T-cell (primary cell): ENCODE measurements at regions not wholly inside any gene's neighbourhood (a gene's known extent, or its start where the extent isn't known, plus 50 kb on each side); places are given as distances from the start of the nearest gene placed in this dataset.

Experiments used
- ATAC-seq, 4 experiments: fragments of 200-7000 bp in 3 of 4; fragments of 150-1000 bp in 1 of 4; cut with Tn5 transposase; replicated peaks in 1 of 4; 1 replicate in 3 of 4; 2 replicates in 1 of 4; pipeline ENCODE4 v1.10.0; 2021; ENCODE audit warnings: moderate library complexity in 3 of 4, mild to moderate bottlenecking in 2 of 4, moderate number of reproducible peaks in 1 of 4
- CTCF ChIA-PET, 2 donors: fragments of 300-600 bp; sonication (Branson Sonifier 250); formaldehyde crosslinking; loops; one replicate each; lab custom pipeline; 2022; ENCODE audit warnings: antibody characterized with exemption in 2 of 2; lab: Charles Lee
- POLR2A ChIA-PET, 2 donors: fragments of 300-600 bp; sonication (Branson Sonifier 250); formaldehyde crosslinking; loops; one replicate each; lab custom pipeline; 2022; ENCODE audit warnings: antibody characterized with exemption in 2 of 2; lab: Charles Lee
- DNase-seq, 35 experiments: peaks; one replicate each; pipeline versions ENCODE4 v3.0.0 to v3.0.0-alpha.2; 2013 to 2023
- H3K27ac ChIP-seq: one replicate; pipeline ENCODE4 v1.5.1; 2013; ENCODE audit warnings: low read length
- H3K27me3 ChIP-seq, 2 experiments: replicated peaks in 1 of 2; 1 replicate in 1 of 2; 2 replicates in 1 of 2; pipeline versions ENCODE4 v1.6.1 to v1.7.0; 2013; ENCODE audit warnings: low read length in 1 of 2, mixed read lengths in 1 of 2; ENCODE audit not compliant: control insufficient read depth in 2 of 2, insufficient read depth in 2 of 2; ENCODE audit errors: extremely low read depth in 1 of 2
- H3K36me3 ChIP-seq, 2 donors: 1 replicate in 1 of 2; 2 replicates in 1 of 2; pipeline versions ENCODE4 v1.6.1 to v1.7.0; 2013; ENCODE audit warnings: low read length in 1 of 2; ENCODE audit not compliant: control insufficient read depth in 2 of 2, insufficient read depth in 1 of 2; ENCODE audit errors: extremely low read depth in 1 of 2
- H3K4me1 ChIP-seq, 2 experiments: 1 replicate in 1 of 2; 2 replicates in 1 of 2; pipeline versions ENCODE4 v1.6.1 to v1.7.0; 2013; ENCODE audit warnings: low read length in 2 of 2, mixed read lengths in 1 of 2; ENCODE audit not compliant: insufficient read depth in 2 of 2, control insufficient read depth in 1 of 2; ENCODE audit errors: extremely low read depth in 1 of 2
- H3K4me3 ChIP-seq, 2 donors: 1 replicate in 1 of 2; 2 replicates in 1 of 2; pipeline versions ENCODE4 v1.5.1 to v1.7.0; 2013; ENCODE audit warnings: mild to moderate bottlenecking in 2 of 2, low read length in 1 of 2, moderate library complexity in 1 of 2; ENCODE audit not compliant: control insufficient read depth in 1 of 2; ENCODE audit errors: extremely low read depth in 1 of 2
- H3K9me3 ChIP-seq: 2 replicates; pipeline ENCODE4 v1.7.0; 2013
- H3K27ac Mint-ChIP-seq, 2 donors: one replicate each; pipeline ENCODE4 v1.8.0; 2020 to 2021; ENCODE audit warnings: mild to moderate bottlenecking in 2 of 2, mixed read lengths in 2 of 2
- H3K27me3 Mint-ChIP-seq, 2 donors: one replicate each; pipeline ENCODE4 v1.8.0; 2021 to 2022; ENCODE audit warnings: mixed read lengths in 2 of 2
- H3K36me3 Mint-ChIP-seq: one replicate; pipeline ENCODE4 v1.8.0; 2021; ENCODE audit warnings: mixed read lengths
- H3K4me1 Mint-ChIP-seq, 3 donors: one replicate each; pipeline ENCODE4 v1.8.0; 2020 to 2022; ENCODE audit warnings: mixed read lengths in 3 of 3, mild to moderate bottlenecking in 1 of 3
- H3K4me3 Mint-ChIP-seq, 3 donors: one replicate each; pipeline ENCODE4 v1.8.0; 2020 to 2022; ENCODE audit warnings: mild to moderate bottlenecking in 3 of 3, mixed read lengths in 3 of 3, moderate library complexity in 3 of 3
- H3K9me3 Mint-ChIP-seq, 3 donors: one replicate each; pipeline ENCODE4 v1.8.0; 2020 to 2022; ENCODE audit warnings: mixed read lengths in 3 of 3
- WGBS: methylation state at CpG from one replicate; pipeline ENCODE4 v1.1.5; 2013; ENCODE audit warnings: missing lambda C conversion rate; ENCODE audit not compliant: insufficient coverage; 5-methylcytosine and 5-hydroxymethylcytosine counted together

DNA sequence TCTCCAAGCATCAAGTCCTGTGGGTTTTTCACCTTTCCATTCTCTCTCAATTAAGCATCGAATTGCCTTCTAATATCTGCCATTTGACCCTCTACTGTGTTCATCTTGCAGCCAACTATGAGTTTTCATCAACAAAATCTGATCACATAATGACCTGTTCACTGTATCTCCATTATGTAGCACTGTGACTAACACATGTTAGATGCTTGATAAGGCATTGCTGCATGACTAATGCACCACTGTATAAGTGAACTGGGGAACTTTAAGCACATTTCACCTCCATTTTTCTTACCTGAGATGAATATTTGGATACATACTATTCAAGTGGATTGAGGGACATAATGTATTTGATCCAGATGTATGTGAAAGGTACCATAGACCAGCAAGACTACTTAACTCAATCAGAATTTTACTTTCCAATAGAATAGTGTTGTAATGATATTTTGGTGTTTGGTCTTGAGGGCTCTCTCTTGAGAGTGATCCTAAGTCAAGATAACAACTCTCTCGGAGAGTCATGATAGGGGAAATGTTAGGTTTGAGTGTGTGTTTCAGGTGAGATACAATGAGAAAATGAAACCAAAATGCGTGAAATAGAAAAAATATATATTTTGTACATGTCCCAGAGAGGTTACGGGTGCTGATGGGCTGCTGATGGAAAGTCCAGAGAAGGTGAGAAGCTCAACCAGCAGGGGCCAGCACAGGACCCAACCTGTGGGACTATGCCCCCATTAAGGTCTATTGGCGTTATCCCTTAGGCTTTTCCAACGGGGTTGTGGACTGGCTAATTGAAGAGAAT is 60.2 kb upstream of the HS3ST1 start:
- no peaks in the 10 kb centered on the region for H3K9me3 Mint-ChIP-seq
- DNase-seq = no peak

DNA sequence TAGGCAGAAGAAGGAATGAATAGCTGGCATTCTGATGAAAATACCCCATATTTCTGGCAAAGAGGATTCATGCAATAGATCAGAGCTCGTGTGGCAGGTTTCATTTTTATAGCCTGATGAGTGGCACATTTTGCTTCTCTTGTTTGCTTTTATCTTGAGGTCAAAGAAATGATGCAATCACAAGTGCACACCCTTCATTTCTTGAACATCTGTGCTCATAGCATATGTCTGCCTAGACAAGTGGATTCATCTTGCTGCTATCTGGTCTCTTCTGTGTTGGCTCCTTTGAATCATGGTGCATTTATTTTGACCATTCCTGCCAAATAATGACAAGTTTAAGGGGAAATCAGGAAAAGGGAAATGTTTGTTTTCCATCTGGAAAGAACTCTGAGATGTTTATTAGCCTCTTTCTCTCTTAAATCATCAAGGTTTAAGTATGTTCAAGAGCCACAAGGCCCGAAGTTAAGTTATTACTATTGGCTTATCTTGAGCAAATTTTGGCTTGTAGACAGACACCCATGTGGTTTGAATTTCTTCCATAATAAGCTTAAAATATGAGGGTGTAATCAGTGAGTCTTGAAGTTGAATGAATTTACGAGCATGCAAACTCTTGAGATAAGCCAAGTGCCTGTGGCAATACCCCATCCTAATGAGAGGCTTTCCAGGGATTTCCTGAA is 59.3 kb upstream of the HS3ST1 start:
- WGBS = no CpG with 5 or more reads among the region's 3 CpGs
- Histone ChIP-seq H3K27ac (no peak overlapping the region), H3K9me3 (no peaks in the 10 kb centered on the region), H3K27me3 (no peaks in the 10 kb centered on the region), H3K36me3 (no peaks in the 10 kb centered on the region), H3K4me1 (peaks cover 0 to 10% of the 10 kb centered on the region in 2 experiments), H3K4me3 (no peak overlapping the region)
- no peaks in the 10 kb centered on the region for H3K9me3 Mint-ChIP-seq
- no peaks in the 10 kb centered on the region for H3K36me3 Mint-ChIP-seq
- no peaks in the 10 kb centered on the region for H3K27me3 Mint-ChIP-seq
- CTCF ChIA-PET = interaction anchor here in 1 of 2 donors (0.6 kb wide), 1 partner anchor 64 kb away, joined by 3 read pairs; no protein-coding TSS in a partner anchor
- ATAC-seq (no peak), DNase-seq (no peak)
- H3K4me3 Mint-ChIP-seq = peak overlapping the region in 1 of 3 donors; percentile 35
- peak overlapping the region; percentile 56 to 59 for H3K27ac Mint-ChIP-seq
- peaks cover 21 to 36% (median 22%) of the 10 kb centered on the region in 3 donors for H3K4me1 Mint-ChIP-seq
- POLR2A ChIA-PET = interaction anchor here in 1 of 2 donors (0.5 kb wide), 1 partner anchor 806 kb away, joined by 3 read pairs; no protein-coding TSS in a partner anchor

More for the DNA sequence above, 60.2 kb upstream of the HS3ST1 start:
- H3K4me3 ChIP-seq = no peak overlapping the region
- peak overlapping the region in 1 of 3 donors; percentile 19 for H3K4me3 Mint-ChIP-seq
- H3K36me3 ChIP-seq = no peaks in the 10 kb centered on the region
- H3K27ac Mint-ChIP-seq = no peak overlapping the region
- H3K9me3 ChIP-seq = no peaks in the 10 kb centered on the region
- H3K27ac ChIP-seq = no peak overlapping the region
- CTCF ChIA-PET = no interaction called here
- H3K36me3 Mint-ChIP-seq = no peaks in the 10 kb centered on the region
- 78% methylated on average over 4 of the region's 6 CpGs for WGBS
- peaks cover 21 to 36% (median 22%) of the 10 kb centered on the region in 3 donors for H3K4me1 Mint-ChIP-seq
- no peaks in the 10 kb centered on the region for H3K27me3 ChIP-seq
- POLR2A ChIA-PET = interaction anchor here in 1 of 2 donors (0.5 kb wide), 1 partner anchor 806 kb away, joined by 3 read pairs; no protein-coding TSS in a partner anchor
- no peaks in the 10 kb centered on the region for H3K27me3 Mint-ChIP-seq
- no peak for ATAC-seq
- H3K4me1 ChIP-seq = peaks cover 0 to 10% of the 10 kb centered on the region in 2 experiments

DNA sequence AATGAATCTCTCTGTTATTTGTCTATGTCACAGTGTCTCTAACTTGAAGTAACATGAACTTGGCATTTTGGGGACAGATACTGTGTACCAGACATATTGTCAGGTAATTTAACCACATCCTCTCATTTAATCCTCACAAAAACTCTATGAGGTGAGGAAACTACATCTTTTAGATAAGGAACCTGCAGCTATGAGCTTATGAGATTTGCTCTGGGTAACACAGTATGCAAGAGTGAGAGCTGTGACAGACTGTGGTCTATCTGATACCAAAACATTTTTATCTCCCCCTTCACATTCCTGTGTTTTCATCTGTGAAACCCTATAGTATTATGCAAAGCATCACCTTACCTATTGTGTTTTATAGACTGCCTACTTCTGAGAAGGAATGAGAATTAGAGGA is 58.4 kb upstream of the HS3ST1 start:
- H3K27me3 Mint-ChIP-seq = no peaks in the 10 kb centered on the region
- ATAC-seq = peak; percentile 65 to 97 (median 70)
- H3K27ac Mint-ChIP-seq = peak overlapping the region; percentile 25 to 59
- Histone ChIP-seq H3K9me3 (no peaks in the 10 kb centered on the region), H3K27ac (no peak overlapping the region), H3K4me3 (no peak overlapping the region), H3K36me3 (no peaks in the 10 kb centered on the region), H3K4me1 (peaks cover 0 to 11% of the 10 kb centered on the region in 2 experiments), H3K27me3 (no peaks in the 10 kb centered on the region)
- no peak for DNase-seq
- no peaks in the 10 kb centered on the region for H3K36me3 Mint-ChIP-seq
- H3K9me3 Mint-ChIP-seq = no peaks in the 10 kb centered on the region
- CTCF ChIA-PET = interaction anchor here in 1 of 2 donors (0.6 kb wide), 1 partner anchor 64 kb away, joined by 3 read pairs; no protein-coding TSS in a partner anchor
- peaks cover 21 to 36% (median 22%) of the 10 kb centered on the region in 3 donors for H3K4me1 Mint-ChIP-seq
- POLR2A ChIA-PET = interaction anchor here in 1 of 2 donors (0.6 kb wide), 1 partner anchor 211 kb away, joined by 7 read pairs; no protein-coding TSS in a partner anchor
- H3K4me3 Mint-ChIP-seq = peak overlapping the region in 1 of 3 donors; percentile 35

DNA sequence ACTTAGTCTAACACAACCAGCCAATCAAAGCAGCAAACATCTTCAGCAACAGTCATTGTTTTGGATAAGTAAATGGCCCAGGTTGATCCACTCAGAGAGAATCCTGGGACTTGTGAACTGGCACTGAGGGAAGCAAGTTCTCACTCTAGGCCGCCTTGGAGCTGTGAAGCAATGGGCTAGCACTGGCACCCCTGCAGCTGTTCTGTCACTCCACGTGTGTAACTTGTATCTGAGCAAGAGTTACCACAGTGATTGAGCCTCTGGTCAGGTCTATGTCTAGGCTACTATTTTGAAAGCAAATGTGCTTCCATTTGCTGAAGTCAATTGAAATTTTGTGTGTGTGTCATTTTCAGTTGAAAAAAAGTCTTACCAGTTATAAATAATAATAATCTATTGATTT is 57.2 kb upstream of the HS3ST1 start:
- CTCF ChIA-PET = no interaction called here
- H3K36me3 Mint-ChIP-seq = no peaks in the 10 kb centered on the region
- H3K27me3 ChIP-seq = no peaks in the 10 kb centered on the region
- H3K27me3 Mint-ChIP-seq = no peaks in the 10 kb centered on the region
- DNase-seq (no peak), ATAC-seq (no peak)
- no peak overlapping the region for H3K27ac Mint-ChIP-seq
- no peak overlapping the region for H3K4me3 Mint-ChIP-seq
- no peak overlapping the region for H3K4me3 ChIP-seq
- H3K36me3 ChIP-seq = no peaks in the 10 kb centered on the region
- H3K9me3 Mint-ChIP-seq = no peaks in the 10 kb centered on the region
- H3K4me1 Mint-ChIP-seq = peaks cover 21 to 33% (median 22%) of the 10 kb centered on the region in 3 donors
- WGBS = 95% methylated on average over 2 of the region's 2 CpGs
- H3K27ac ChIP-seq = no peak overlapping the region
- H3K9me3 ChIP-seq = no peaks in the 10 kb centered on the region
- POLR2A ChIA-PET = no interaction called here
- peaks cover 4 to 17% of the 10 kb centered on the region in 2 experiments for H3K4me1 ChIP-seq

DNA sequence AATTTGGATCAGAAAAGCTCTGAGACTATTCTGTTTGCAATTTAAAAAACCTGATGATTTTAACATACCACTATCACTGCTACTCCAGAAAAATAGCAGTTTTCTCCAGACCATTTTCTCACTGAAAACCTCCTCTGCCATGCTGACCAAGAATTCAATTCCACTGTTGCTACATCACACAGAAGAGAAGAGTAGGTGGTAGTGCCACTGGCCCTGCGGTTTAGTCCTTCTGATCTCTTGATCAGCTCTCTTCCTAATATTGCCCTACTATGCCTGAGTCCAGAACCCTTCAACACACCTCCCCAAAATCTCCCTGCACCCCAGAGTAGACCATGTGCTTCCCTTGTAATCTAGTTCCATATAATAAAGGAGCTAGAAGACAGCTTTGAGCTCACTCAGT is 55.8 kb upstream of the HS3ST1 start:
- ATAC-seq (no peak), DNase-seq (no peak)
- no peak overlapping the region for H3K27ac ChIP-seq
- no peak overlapping the region for H3K27ac Mint-ChIP-seq
- WGBS = no CpG with 5 or more reads among the region's 1 CpG
- no peaks in the 10 kb centered on the region for H3K27me3 Mint-ChIP-seq
- no peaks in the 10 kb centered on the region for H3K9me3 ChIP-seq
- ChIA-PET CTCF (interaction anchor here in 1 of 2 donors (0.6 kb wide), 1 partner anchor 1769 kb away, joined by 3 read pairs; no protein-coding TSS in a partner anchor), POLR2A (no interaction called here)
- no peaks in the 10 kb centered on the region for H3K36me3 ChIP-seq
- H3K9me3 Mint-ChIP-seq = peaks cover 0 to under 1% (median 0%) of the 10 kb centered on the region in 3 donors
- no peak overlapping the region for H3K4me3 ChIP-seq
- peaks cover 21 to 29% (median 22%) of the 10 kb centered on the region in 3 donors for H3K4me1 Mint-ChIP-seq
- peaks cover 7 to 22% of the 10 kb centered on the region in 2 experiments for H3K4me1 ChIP-seq
- no peaks in the 10 kb centered on the region for H3K36me3 Mint-ChIP-seq
- H3K27me3 ChIP-seq = no peaks in the 10 kb centered on the region
- H3K4me3 Mint-ChIP-seq = no peak overlapping the region

DNA sequence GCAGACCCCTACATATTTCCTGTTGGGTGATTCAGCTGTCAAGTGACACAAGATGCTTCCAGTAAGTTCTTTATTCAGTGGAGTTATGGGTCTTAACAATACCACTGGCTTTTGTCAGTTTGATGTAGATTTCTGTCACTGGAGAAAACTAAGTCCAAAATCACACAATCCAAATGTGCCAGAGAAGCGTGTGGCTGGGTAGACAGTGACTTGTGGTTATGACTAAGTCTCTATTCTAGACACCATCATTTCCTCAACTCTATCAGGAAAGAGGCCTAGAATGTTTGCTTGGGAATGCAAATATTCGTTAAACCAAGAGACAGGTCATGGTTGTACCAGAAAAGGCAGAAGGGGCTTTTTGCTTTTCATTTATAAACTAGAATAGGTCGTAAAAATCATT is 54.4 kb upstream of the HS3ST1 start:
- no peaks in the 10 kb centered on the region for H3K27me3 ChIP-seq
- no peaks in the 10 kb centered on the region for H3K36me3 Mint-ChIP-seq
- H3K27ac Mint-ChIP-seq = no peak overlapping the region
- no peak overlapping the region for H3K4me3 ChIP-seq
- peaks cover 11 to 14% (median 12%) of the 10 kb centered on the region in 3 donors for H3K4me1 Mint-ChIP-seq
- H3K36me3 ChIP-seq = no peaks in the 10 kb centered on the region
- H3K4me3 Mint-ChIP-seq = no peak overlapping the region
- H3K4me1 ChIP-seq = peaks cover 7 to 22% of the 10 kb centered on the region in 2 experiments
- no peaks in the 10 kb centered on the region for H3K27me3 Mint-ChIP-seq
- CTCF ChIA-PET = no interaction called here
- POLR2A ChIA-PET = no interaction called here
- no peak overlapping the region for H3K27ac ChIP-seq
- ATAC-seq (no peak), DNase-seq (no peak)
- no CpG with 5 or more reads among the region's 3 CpGs for WGBS
- no peaks in the 10 kb centered on the region for H3K9me3 ChIP-seq
- peaks cover 0 to 4% (median 0%) of the 10 kb centered on the region in 3 donors for H3K9me3 Mint-ChIP-seq
